Esophagus (tissue), 2 donors: ENCODE measurements at regions not wholly inside any gene's neighbourhood (a gene's known extent, or its start where the extent isn't known, plus 50 kb on each side); places are given as distances from the start of the nearest gene placed in this dataset.
"Not testable (repeated sequence)": the region's sequence is repeated elsewhere in the genome, so short reads cannot be mapped to it uniquely, and the experiment has no call there.

ENCODE experiments used
- H3K27ac ChIP-seq, 2 donors: one replicate each; pipeline ENCODE4 v1.5.1; 2013; ENCODE audit warnings: low read depth in 2 of 2, mild to moderate bottlenecking in 2 of 2, inconsistent platforms in 1 of 2, low read length in 1 of 2, moderate library complexity in 1 of 2
- H3K27me3 ChIP-seq, 2 donors: one replicate each; pipeline ENCODE4 v1.6.1; 2013; ENCODE audit warnings: low read length in 2 of 2, control low read depth in 1 of 2, mild to moderate bottlenecking in 1 of 2; ENCODE audit not compliant: insufficient read depth in 2 of 2, control insufficient read depth in 1 of 2
- H3K36me3 ChIP-seq, 2 donors: one replicate each; pipeline ENCODE4 v1.6.1; 2013; ENCODE audit warnings: low read length in 1 of 2; ENCODE audit not compliant: control insufficient read depth in 2 of 2, insufficient read depth in 2 of 2
- H3K4me1 ChIP-seq, 2 donors: one replicate each; pipeline ENCODE4 v1.6.1; 2013; ENCODE audit warnings: low read length in 1 of 2; ENCODE audit not compliant: control insufficient read depth in 2 of 2, insufficient read depth in 2 of 2
- H3K4me3 ChIP-seq, 2 donors: one replicate each; pipeline ENCODE4 v1.5.1; 2013; ENCODE audit warnings: low read length in 2 of 2, mild to moderate bottlenecking in 2 of 2, low read depth in 1 of 2, moderate library complexity in 1 of 2
- H3K9me3 ChIP-seq, 2 donors: one replicate each; pipeline ENCODE4 v1.6.1; 2013; ENCODE audit warnings: mild to moderate bottlenecking in 2 of 2, low read depth in 1 of 2, low read length in 1 of 2, moderate library complexity in 1 of 2; ENCODE audit not compliant: control insufficient read depth in 2 of 2, insufficient read depth in 1 of 2
- WGBS, 2 donors: extraction: QIAGEN DNeasy Blood & Tissue Kit; methylation state at CpG; one replicate each; pipeline ENCODE4 v1.1.7; 2013; 5-methylcytosine and 5-hydroxymethylcytosine counted together
- donor health status: healthy with polysubstance abuse.
- donor health status: Bipolar disorder and iron deficiency.

GRCh38 chr5:120934031-120934430 lies 469.9 kb downstream of the PRR16 start:
- no peaks in the 10 kb centered on the region for H3K36me3 ChIP-seq
- H3K4me1 ChIP-seq: no peaks in the 10 kb centered on the region
- H3K4me3 ChIP-seq: no peak overlapping the region
- H3K9me3 ChIP-seq: no peaks in the 10 kb centered on the region
- WGBS, 2 donors: 36 to 44% methylated on average over 1 of the region's 1 CpG
- no peak overlapping the region for H3K27ac ChIP-seq
- no peaks in the 10 kb centered on the region for H3K27me3 ChIP-seq

DNA sequence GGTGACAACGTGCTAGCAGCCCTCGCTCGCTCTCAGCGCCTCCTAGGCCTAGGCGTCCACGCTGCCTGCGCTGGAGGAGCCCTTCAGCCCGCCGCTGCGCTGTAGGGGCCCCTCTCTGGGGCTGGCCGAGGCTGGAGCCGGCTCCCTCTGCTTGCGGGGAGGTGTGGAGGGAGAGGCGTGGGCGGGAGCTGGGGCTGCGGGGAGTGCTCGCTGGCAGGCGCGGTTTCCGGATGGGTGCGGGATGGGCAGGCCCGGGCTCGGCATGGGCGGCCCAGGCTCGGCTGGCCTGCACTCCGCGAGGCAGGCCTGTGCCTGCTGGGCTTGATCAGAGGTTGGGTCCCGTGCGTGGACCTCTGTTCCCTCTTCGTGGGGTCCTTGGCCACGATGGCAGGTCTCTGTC lies 472.6 kb downstream of the PRR16 start:
- Histone ChIP-seq H3K36me3 (no peaks in the 10 kb centered on the region), H3K4me3 (no peak overlapping the region), H3K4me1 (no peaks in the 10 kb centered on the region), H3K27me3 (no peaks in the 10 kb centered on the region), H3K27ac (no peak overlapping the region), H3K9me3 (no peaks in the 10 kb centered on the region)
- WGBS, 2 donors: 88 to 92% methylated on average over 26 to 31 of the region's 31 CpGs

DNA sequence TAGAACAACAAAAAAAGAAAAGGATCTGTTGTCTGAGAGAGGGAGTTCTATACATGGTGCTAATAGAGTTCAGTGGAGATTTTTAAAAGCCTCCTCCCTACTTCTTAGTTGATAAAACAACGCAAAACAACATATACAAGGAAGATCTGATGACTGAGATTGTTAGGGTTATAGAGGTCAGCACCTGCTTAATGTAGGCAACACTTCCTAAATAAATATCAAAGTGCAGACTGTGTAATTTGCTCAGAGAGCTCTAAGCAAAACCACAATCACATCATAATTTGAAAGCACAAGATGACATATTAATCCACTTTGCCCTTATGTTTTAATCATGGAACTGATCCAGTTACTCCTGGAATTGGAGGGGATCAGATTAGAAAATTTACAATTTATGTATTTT lies 474.5 kb downstream of the PRR16 start:
- Histone ChIP-seq H3K27ac (no peak overlapping the region), H3K4me3 (no peak overlapping the region)
- WGBS, 2 donors: 24 to 38% methylated on average over 1 of the region's 1 CpG

DNA sequence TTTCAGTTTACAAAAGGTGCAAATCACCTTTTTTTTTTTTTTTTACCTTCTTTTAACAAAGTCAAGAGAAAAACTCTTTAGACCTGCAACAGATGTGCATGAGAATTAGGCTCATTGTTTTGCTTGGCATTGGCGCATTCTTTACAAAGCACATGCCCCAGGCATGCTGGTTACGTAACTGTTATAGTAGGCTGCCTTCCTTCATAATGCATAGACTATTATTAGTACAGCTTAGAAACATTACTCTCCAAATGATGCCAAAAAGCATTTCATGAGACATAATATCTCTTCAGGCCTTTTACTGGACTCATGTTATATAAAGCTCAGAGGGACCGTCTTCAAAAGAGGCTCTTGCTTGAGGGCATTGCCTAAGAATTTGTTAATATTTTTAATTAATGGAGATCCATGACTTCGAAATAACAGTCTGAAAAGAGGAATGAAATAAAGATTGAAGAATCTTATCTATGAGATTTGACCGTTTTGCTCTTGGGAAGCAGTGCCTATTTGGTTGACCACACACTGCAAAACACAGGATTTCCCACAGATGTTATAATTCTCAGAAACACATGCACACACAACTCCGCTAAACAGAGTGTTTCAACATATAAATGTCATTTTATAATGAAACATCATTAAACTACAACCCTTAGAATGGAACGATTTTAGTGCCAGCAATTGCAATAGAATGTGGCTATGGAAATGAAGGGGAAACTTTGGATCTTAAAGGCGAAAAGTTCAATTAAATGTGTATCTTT lies 478.7 kb downstream of the PRR16 start:
- Histone ChIP-seq H3K27me3 (no peaks in the 10 kb centered on the region), H3K4me1 (no peaks in the 10 kb centered on the region), H3K36me3 (no peaks in the 10 kb centered on the region), H3K4me3 (no peak overlapping the region), H3K27ac (no peak overlapping the region), H3K9me3 (no peaks in the 10 kb centered on the region)
- 46 to 56% methylated on average over 8 of the region's 8 CpGs for WGBS, 2 donors

More for the DNA sequence above, 474.5 kb downstream of the PRR16 start:
- H3K36me3 ChIP-seq: no peaks in the 10 kb centered on the region
- no peaks in the 10 kb centered on the region for H3K27me3 ChIP-seq
- H3K9me3 ChIP-seq: no peaks in the 10 kb centered on the region
- H3K4me1 ChIP-seq: no peaks in the 10 kb centered on the region

GRCh38 chr5:120949596-120949995 lies 485.5 kb downstream of the PRR16 start:
- not testable (repeated sequence) for H3K9me3 ChIP-seq, H3K36me3 ChIP-seq, H3K27me3 ChIP-seq, H3K27ac ChIP-seq, H3K4me3 ChIP-seq, H3K4me1 ChIP-seq
- 66 to 78% methylated on average over 4 of the region's 4 CpGs for WGBS, 2 donors

DNA sequence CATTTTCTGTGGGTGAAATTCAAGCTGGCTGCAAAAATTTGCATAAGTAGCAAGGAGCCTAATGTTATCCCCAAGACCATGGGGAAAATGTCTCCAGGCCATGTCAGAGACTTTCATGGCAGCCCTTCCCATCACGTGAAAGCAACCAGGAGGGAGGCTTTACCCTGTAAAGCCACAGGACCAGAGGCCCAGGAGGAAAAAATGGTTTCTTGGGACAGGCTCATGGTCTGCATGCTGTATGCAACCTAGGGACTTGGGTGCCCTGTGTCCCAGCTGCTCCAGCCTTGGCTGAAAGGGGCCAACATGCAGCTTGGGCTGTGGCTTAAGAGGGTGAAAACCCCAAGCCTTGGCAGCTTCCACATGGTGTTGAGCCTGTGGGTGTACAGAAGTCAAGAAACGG lies 489.3 kb downstream of the PRR16 start:
- WGBS, 2 donors: 53 to 71% methylated on average over 2 of the region's 2 CpGs
- H3K36me3 ChIP-seq, H3K9me3 ChIP-seq, H3K4me3 ChIP-seq, H3K27me3 ChIP-seq, H3K27ac ChIP-seq, H3K4me1 ChIP-seq: not testable (repeated sequence)

- Histone ChIP-seq H3K4me1 (no peaks in the 10 kb centered on the region), H3K4me3 (no peak overlapping the region), H3K27me3 (no peaks in the 10 kb centered on the region), H3K9me3 (peaks cover 4 to 7% of the 10 kb centered on the region in 2 donors), H3K36me3 (no peaks in the 10 kb centered on the region), H3K27ac (no peak overlapping the region)
Observed at GRCh38 chr5:120954255-120954654, 490.2 kb downstream of the PRR16 start.

- no peak overlapping the region for H3K27ac ChIP-seq
- peaks cover 7 to 8% of the 10 kb centered on the region in 2 donors for H3K9me3 ChIP-seq
- no peak overlapping the region for H3K4me3 ChIP-seq
- H3K4me1 ChIP-seq: no peaks in the 10 kb centered on the region
- H3K36me3 ChIP-seq: no peaks in the 10 kb centered on the region
- H3K27me3 ChIP-seq: no peaks in the 10 kb centered on the region
Observed at GRCh38 chr5:120955795-120956194, 491.7 kb downstream of the PRR16 start.

DNA sequence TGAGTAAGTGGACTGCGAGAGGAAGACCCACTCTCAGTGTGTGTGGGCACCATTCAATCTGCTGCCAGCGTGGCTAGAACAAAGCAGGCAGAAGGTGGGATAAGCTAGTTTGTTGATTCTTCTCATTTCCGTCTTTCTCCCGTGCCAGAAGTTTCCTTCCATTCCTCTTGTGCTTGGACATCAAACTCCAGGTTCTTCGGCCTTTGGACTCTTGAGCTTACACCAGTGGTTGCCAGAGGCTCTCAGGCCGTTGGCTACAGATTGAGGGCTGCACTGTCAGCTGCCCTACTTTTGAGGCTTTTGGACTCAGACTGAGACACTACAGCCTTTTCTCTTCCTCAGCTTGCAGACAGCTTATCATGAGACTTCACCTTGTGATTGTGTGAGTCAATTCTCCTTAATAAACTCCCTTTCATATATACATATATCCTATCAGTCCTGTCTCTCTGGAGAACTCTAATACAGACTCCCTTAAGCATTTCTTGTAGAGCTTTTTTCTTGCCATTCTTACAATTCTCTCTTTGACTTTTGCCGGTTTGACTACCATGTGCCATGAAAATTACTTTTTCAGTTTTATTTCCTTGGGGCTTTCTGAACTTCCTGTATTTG lies 494.9 kb downstream of the PRR16 start:
- H3K4me1 ChIP-seq: no peaks in the 10 kb centered on the region
- no peaks in the 10 kb centered on the region for H3K36me3 ChIP-seq
- H3K27ac ChIP-seq: no peak overlapping the region
- H3K27me3 ChIP-seq: no peaks in the 10 kb centered on the region
- H3K9me3 ChIP-seq: peaks cover 0 to 8% of the 10 kb centered on the region in 2 donors
- no peak overlapping the region for H3K4me3 ChIP-seq
- WGBS, 2 donors: 76 to 85% methylated on average over 7 of the region's 7 CpGs

DNA sequence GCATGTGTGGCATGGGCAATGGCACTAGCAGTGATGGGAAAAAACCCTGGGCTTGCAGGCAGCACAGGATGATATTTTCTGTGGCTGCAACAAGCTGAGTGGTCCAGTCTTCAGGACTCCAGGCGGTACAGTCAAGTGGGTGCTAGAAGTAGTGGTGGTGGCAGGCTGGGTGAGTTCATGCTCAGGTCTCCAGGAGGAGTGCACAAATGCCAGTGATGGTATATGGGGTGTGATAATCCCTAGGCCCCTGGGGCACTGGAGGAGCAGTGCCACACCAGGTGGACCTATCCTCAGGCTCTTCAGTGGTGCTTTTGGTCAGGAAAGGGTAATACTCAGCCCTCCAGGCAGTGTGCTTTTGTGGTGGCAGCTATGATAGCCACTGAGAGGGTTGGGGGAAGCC lies 496.4 kb downstream of the PRR16 start:
- 87 to 88% methylated on average over 1 of the region's 1 CpG for WGBS, 2 donors
- H3K4me1 ChIP-seq: no peaks in the 10 kb centered on the region
- no peak overlapping the region for H3K4me3 ChIP-seq
- no peak overlapping the region for H3K27ac ChIP-seq
- no peaks in the 10 kb centered on the region for H3K27me3 ChIP-seq
- peaks cover 0 to 8% of the 10 kb centered on the region in 2 donors for H3K9me3 ChIP-seq
- no peaks in the 10 kb centered on the region for H3K36me3 ChIP-seq
